ENCODE measurements at regions not wholly inside any gene's neighbourhood (a gene's known extent, or its start where the extent isn't known, plus 50 kb on each side); places are given as distances from the start of the nearest gene placed in this dataset.
"Not testable (repeated sequence)": the region's sequence is repeated elsewhere in the genome, so short reads cannot be mapped to it uniquely, and the experiment has no call there.

- H3K4me3 ChIP-seq (ENCODE audit: low read length): no peak overlapping the region
- no peak for DNase-seq (ENCODE audit: low read depth)
- no peak for TF ChIP-seq CTCF (IDR thresholded peaks at IDR 0.05; ENCODE audit: insufficient read depth, low read depth, low read length, missing control alignments)
Measured at GRCh38 chr1:209113521-209113920, 470.0 kb upstream of the CAMK1G start.

GRCh38 chr1:209116705-209117104 lies 466.8 kb upstream of the CAMK1G start:
- no peak overlapping the region for H3K4me3 ChIP-seq (ENCODE audit: low read length)
- DNase-seq (ENCODE audit: low read depth): no peak
- no peak for TF ChIP-seq CTCF (IDR thresholded peaks at IDR 0.05; ENCODE audit: insufficient read depth, low read depth, low read length, missing control alignments)

GRCh38 chr1:209123601-209124000 lies 459.9 kb upstream of the CAMK1G start:
- no peak overlapping the region for H3K4me3 ChIP-seq (ENCODE audit: low read length)
- no peak for TF ChIP-seq CTCF (IDR thresholded peaks at IDR 0.05; ENCODE audit: insufficient read depth, low read depth, low read length, missing control alignments)
- DNase-seq (ENCODE audit: low read depth): no peak

- H3K4me3 ChIP-seq (ENCODE audit: low read length); DNase-seq (ENCODE audit: low read depth): not testable (repeated sequence)
Measured at GRCh38 chr1:209129091-209129490, 454.4 kb upstream of the CAMK1G start.

GRCh38 chr1:209130886-209131285 lies 452.6 kb upstream of the CAMK1G start:
- no peak for TF ChIP-seq CTCF (IDR thresholded peaks at IDR 0.05; ENCODE audit: insufficient read depth, low read depth, low read length, missing control alignments)
- no peak overlapping the region for H3K4me3 ChIP-seq (ENCODE audit: low read length)
- no peak for DNase-seq (ENCODE audit: low read depth)

GRCh38 chr1:209132736-209133467 lies 450.6 kb upstream of the CAMK1G start:
- no peak overlapping the region for H3K4me3 ChIP-seq (ENCODE audit: low read length)
- no peak for DNase-seq (ENCODE audit: low read depth)
- TF ChIP-seq CTCF (IDR thresholded peaks at IDR 0.05; ENCODE audit: insufficient read depth, low read depth, low read length, missing control alignments): no peak

- TF ChIP-seq CTCF (IDR thresholded peaks at IDR 0.05; ENCODE audit: insufficient read depth, low read depth, low read length, missing control alignments): no peak
- DNase-seq (ENCODE audit: low read depth): no peak
Measured at GRCh38 chr1:209134001-209134400, 449.5 kb upstream of the CAMK1G start.

More at GRCh38 chr1:209134001-209134400, 449.5 kb upstream of the CAMK1G start:
- H3K4me3 ChIP-seq (ENCODE audit: low read length): no peak overlapping the region
